GM18505 (cell line): ENCODE measurements at regions not wholly inside any gene's neighbourhood (a gene's known extent, or its start where the extent isn't known, plus 50 kb on each side); places are given as distances from the start of the nearest gene placed in this dataset.
"Not testable (repeated sequence)": the region's sequence is repeated elsewhere in the genome, so short reads cannot be mapped to it uniquely, and the experiment has no call there.

Experiments used
- ATAC-seq: cut with Tn5 transposase; IDR thresholded peaks from one replicate; pipeline ENCODE4 v1.9.1; 2021; ENCODE audit not compliant: unreplicated experiment
- POLR2A ChIP-seq: IDR thresholded peaks from 4 replicates; pipeline ENCODE4 v1.6.1; 2011; ENCODE audit warnings: borderline replicate concordance; ENCODE audit not compliant: insufficient read depth, insufficient read length; ENCODE audit errors: extremely low read depth

DNA sequence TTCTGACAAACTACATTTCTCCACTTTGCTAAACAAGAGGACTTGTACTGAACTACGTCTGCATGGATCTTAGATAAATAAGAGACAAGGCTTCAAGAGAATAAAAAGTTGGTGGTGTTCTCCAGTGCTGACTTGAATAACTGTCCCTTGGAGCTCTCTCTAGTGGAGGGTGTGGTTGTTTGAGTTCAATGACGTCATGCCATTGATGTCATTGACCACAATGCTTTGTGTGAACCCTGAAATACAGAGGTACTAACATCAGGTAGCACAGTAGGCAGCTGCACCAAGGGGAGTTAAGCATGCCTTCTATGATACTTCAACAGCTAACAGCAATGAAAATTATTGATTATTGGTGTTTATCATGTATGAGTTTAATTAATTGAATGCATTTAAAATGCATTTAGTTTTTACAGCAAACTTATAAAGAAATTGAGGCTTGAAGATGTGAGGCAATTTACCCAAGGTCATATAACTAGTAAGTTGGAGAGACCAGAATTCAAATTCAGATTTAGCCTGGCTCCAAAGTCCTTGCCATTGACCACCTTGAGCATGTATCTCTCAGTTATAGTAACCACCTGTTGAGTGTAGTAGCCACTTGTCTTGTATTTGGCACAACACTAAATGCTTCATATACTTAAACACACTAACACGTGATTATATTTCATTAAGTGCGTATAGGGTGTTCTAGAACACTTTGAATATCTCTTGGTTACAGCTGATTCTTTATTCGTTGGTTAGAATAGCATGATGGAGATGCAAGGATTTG, 126.0 kb upstream of the ANKRD28 start:
- TF ChIP-seq POLR2A: no peak
- ATAC-seq: no peak

DNA sequence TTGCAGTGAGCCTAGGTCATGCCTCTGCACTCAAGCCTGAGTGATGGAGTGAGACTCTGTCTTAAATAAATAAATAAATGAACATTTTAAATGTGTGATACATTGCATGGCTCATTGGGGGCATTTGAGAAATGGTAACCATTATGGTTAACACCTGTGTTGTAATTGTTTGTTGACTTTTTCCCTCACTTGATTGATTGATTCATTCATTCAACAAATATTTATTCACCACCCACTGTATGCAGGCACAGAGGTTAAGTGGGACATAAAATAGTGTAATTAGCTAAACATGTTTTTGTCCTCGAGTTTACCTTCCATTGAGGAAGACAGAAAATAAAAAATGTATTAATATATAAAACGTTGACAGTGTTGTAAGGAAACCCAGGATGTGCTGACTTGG, 127.1 kb upstream of the ANKRD28 start:
- TF ChIP-seq POLR2A: no peak
- no peak for ATAC-seq

GRCh38 chr3:15926871-15927270, 129.1 kb upstream of the ANKRD28 start:
- no peak for TF ChIP-seq POLR2A
- no peak for ATAC-seq

DNA sequence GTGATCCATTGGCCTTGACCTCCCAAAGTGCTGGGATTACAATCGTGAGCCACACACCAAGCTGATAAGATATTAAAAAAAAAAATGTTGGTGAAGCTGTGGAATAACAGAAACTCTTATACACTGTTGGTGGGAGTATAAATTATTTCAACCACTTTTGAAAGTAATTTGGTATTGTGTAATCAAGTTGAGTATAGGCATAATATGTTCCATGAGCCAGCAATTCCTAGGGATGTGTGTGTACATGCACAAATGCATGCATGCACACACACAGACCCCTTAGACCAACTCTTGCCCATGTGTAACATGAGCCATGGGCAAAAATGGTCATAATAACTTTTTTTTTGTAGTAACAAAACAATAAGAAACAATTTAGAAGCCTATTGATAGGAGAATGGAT, 130.2 kb upstream of the ANKRD28 start:
- TF ChIP-seq POLR2A: no peak
- no peak for ATAC-seq

- no peak for ATAC-seq
- TF ChIP-seq POLR2A: no peak
Measured at GRCh38 chr3:15929944-15930571, 132.3 kb upstream of the ANKRD28 start.

DNA sequence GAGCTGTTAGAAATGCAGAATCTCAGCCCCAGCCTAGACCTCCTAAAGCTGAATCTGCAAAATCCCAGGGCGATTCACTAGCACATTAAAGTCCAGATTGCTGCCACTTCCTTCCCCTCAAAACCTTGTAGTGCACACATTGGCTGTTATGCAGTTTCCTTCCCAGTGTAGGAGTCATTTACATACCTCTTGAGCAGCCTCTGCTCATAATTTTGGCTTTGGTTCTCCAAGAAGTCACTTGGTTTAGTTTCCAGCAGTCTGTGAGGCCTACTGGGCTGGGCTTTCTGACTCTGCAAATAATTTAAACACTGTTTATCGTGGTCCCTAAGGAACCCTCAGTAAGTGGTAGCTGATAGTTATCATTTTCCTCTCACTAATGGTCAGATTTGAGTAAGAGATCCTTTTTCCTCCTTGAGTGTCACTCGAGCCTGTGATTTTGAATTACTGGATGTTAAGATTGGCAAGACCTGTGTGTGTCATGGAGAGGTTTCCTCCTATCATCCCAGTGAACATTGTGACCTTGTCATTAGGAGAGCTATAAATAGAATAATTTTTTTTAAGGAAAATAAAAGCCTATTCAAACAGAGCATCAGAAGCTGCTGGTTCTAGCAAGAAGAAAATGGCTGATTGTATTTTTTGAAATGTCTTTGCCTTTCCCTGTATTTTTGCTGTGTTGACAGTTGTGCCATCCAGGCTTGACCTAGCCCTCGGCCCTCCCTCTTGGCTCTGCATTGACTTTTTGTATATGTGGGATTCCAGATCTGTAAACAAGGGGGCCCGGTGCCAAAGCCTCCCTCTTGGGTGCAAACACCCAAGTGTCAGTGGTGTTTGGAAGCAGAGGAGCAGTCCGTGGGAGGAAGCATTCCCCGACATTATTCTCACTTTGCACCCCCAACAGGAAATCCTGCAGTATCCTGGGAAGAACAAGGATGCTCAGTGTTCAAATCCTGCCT, 134.8 kb upstream of the ANKRD28 start:
- no peak for ATAC-seq

DNA sequence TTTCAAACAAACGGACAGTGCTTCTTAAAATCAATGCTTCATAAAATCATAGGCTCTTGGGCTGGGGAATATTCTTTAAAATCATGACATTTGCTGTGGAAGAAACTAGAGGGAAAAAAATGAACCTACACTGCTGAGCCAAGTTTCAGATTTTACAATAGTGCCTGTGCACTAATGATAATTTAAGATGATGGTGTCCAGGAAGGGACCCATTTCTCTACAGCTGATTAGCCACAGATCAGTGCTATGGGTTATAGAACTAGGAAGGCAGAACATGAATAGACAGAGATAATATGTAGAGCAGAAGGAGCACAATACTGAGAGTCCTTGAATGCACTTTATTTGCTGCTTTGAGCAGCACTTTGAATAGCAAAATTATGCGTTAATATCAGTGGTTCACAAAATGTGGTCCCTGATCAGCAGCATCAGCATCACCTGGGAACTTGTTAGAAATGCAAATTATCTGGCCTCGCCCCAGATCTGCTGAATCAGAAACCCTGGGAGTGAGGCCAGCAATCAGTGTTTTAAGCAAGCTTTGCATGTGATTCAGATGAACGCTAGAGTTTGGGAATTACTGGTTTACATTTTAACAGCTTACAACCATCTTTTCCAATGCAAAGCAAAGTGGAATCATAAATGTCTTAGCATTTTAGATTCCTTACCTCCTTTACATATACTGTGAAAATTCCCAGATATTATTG, 135.8 kb upstream of the ANKRD28 start:
- ATAC-seq: no peak
- no peak for TF ChIP-seq POLR2A

More for the DNA sequence above, 134.8 kb upstream of the ANKRD28 start:
- no peak for TF ChIP-seq POLR2A

DNA sequence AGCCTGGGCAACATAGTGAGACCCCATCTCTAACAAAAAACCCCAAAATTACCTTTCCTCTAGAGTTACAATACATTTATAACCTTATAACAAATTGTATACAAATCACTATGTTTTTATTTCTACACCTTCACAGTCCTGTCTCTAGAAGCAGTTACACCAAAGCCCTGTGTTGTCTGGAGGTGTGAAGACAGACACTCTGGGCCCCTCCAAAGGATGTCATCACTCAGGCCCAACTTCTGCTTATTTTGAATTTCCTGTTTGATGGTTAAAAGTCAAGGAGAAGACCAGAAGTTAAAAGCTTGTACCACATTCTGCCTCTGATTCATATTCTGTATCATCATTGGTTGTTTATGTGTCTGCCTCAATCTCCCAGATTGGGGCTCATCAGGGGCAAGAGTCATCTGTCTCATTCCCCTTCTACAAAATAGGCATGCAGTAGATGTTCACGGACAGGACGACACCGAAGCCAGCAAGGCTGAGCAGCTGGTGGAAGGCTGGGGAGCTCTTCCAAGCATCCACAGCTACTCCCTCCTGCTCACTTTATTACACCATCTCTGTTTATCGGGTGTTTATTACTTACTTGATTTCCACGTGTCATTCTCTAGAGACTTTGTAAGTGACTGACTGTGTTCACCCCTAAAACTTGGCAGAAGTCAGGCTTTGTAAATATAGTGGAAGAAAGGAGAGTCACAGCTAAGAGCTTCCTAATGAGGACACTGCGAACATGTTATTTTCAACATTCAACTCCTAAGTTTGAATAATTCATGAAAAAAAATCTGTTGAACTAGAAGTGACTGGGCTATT, 136.8 kb upstream of the ANKRD28 start:
- no peak for ATAC-seq

GRCh38 chr3:15936312-15936711, 138.5 kb upstream of the ANKRD28 start:
- TF ChIP-seq POLR2A: no peak

More for the DNA sequence above, 136.8 kb upstream of the ANKRD28 start:
- no peak for TF ChIP-seq POLR2A

GRCh38 chr3:15940641-15941040, 142.9 kb upstream of the ANKRD28 start:
- no peak for TF ChIP-seq POLR2A
- ATAC-seq: no peak

More at GRCh38 chr3:15936312-15936711, 138.5 kb upstream of the ANKRD28 start:
- no peak for ATAC-seq

DNA sequence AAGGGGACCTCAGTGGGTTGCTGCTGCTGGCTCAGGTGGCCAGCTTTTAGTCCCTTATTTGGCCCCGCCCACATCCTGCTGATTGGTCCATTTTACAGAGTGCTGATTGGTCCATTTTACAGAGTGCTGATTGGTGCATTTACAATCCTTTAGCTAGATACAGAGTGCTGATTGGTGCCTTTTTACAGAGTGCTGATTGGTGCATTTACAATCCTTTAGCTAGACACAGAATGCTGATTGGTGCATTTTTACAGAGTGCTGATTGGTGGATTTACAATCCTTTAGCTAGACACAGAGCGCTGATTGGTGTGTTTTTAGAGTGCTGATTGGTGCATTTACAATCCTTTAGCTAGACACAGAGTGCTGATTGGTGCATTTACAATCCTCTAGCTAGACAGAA, 143.7 kb upstream of the ANKRD28 start:
- not testable (repeated sequence) for ATAC-seq

DNA sequence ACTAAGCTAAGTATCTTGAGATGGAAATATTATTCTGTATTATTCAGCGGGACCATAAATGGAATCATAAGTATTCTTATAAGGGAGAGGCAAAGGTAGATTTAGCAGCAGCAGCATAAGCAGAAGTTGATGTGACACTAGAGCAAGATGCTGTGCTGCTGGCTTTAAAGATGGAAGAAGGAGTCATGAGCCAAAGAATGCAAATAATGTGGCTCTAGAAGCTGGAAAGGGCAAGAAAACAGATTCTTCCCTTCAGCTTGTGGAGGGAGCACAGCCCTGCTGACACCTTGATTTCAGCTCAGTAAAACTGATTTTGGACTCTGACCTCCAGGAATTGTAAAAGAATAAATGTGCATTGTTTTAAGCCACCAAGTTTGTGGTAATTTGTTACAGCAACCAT, 144.2 kb upstream of the ANKRD28 start:
- no peak for TF ChIP-seq POLR2A
- no peak for ATAC-seq
